ENCODE measurements at regions not wholly inside any gene's neighbourhood (a gene's known extent, or its start where the extent isn't known, plus 50 kb on each side); places are given as distances from the start of the nearest gene placed in this dataset.

- TF ChIP-seq POLR2A (IDR thresholded peaks at IDR 0.05) (no peak), CTCF (IDR thresholded peaks at IDR 0.05) (no peak)
Observed at GRCh38 chr2:65664931-65665330, 232.5 kb upstream of the SPRED2 start.

Measured in suprapubic skin (tissue), 3 donors.